Mesendoderm (in vitro differentiated cells): ENCODE measurements at regions not wholly inside any gene's neighbourhood (a gene's known extent, or its start where the extent isn't known, plus 50 kb on each side); places are given as distances from the start of the nearest gene placed in this dataset.
A peak's percentile ranks its signal among the peaks of the same experiment; 100 is the strongest.
"Not testable (repeated sequence)": the region's sequence is repeated elsewhere in the genome, so short reads cannot be mapped to it uniquely, and the experiment has no call there.

Experiments used
- DNase-seq: peaks from one replicate; pipeline ENCODE4 v3.0.0; 2013
- H2AK5ac ChIP-seq: 2 replicates; pipeline ENCODE4 v1.6.1; 2013; ENCODE audit warnings: low read length, inconsistent platforms
- H2BK120ac ChIP-seq: 2 replicates; pipeline ENCODE4 v1.6.1; 2013; ENCODE audit warnings: low read depth, mild to moderate bottlenecking, low read length, moderate library complexity, mixed read lengths
- H2BK15ac ChIP-seq: replicated peaks from 2 replicates; pipeline ENCODE4 v1.6.1; 2013; ENCODE audit warnings: low read depth, mild to moderate bottlenecking, moderate library complexity
- H2BK5ac ChIP-seq: 2 replicates; pipeline ENCODE4 v1.6.1; 2013; ENCODE audit warnings: low read length, inconsistent platforms
- H3K18ac ChIP-seq: 2 replicates; pipeline ENCODE4 v1.6.1; 2013; ENCODE audit warnings: mild to moderate bottlenecking, low read length, mixed read lengths
- H3K23ac ChIP-seq: one replicate; pipeline ENCODE4 v1.6.1; 2013; ENCODE audit warnings: low read length
- H3K27ac ChIP-seq: 2 replicates; pipeline ENCODE4 v1.5.1; 2013; ENCODE audit warnings: low read depth, mild to moderate bottlenecking, inconsistent platforms, low read length, moderate library complexity
- H3K27me3 ChIP-seq: 2 replicates; pipeline ENCODE4 v1.6.1; 2013; ENCODE audit warnings: low read length, control low read depth, mild to moderate bottlenecking, inconsistent platforms; ENCODE audit not compliant: insufficient read depth, poor library complexity
- H3K36me3 ChIP-seq: 2 replicates; pipeline ENCODE4 v1.6.1; 2013; ENCODE audit warnings: low read length, inconsistent platforms; ENCODE audit not compliant: control insufficient read depth, insufficient read depth
- H3K4ac ChIP-seq: one replicate; pipeline ENCODE4 v1.6.1; 2013; ENCODE audit warnings: low read depth, mild to moderate bottlenecking, low read length, moderate library complexity
- H3K4me1 ChIP-seq: 2 replicates; pipeline ENCODE4 v1.6.1; 2013; ENCODE audit warnings: low read depth, low read length, inconsistent platforms; ENCODE audit not compliant: control insufficient read depth
- H3K4me2 ChIP-seq: 2 replicates; pipeline ENCODE4 v1.6.1; 2013; ENCODE audit warnings: low read length
- H3K4me3 ChIP-seq: 2 replicates; pipeline ENCODE4 v1.5.1; 2013; ENCODE audit warnings: mild to moderate bottlenecking, low read length
- H3K56ac ChIP-seq: one replicate; pipeline ENCODE4 v1.6.1; 2013; ENCODE audit warnings: low read length
- H3K79me1 ChIP-seq: 2 replicates; pipeline ENCODE4 v1.6.1; 2013; ENCODE audit warnings: low read length, inconsistent platforms
- H3K79me2 ChIP-seq: 2 replicates; pipeline ENCODE4 v1.6.1; 2013; ENCODE audit warnings: mild to moderate bottlenecking, low read length; ENCODE audit not compliant: control insufficient read depth, insufficient read depth
- H3K9ac ChIP-seq: 2 replicates; pipeline ENCODE4 v1.6.1; 2013; ENCODE audit warnings: low read length, inconsistent platforms
- H4K5ac ChIP-seq: one replicate; pipeline ENCODE4 v1.6.1; 2013; ENCODE audit warnings: low read length
- H4K8ac ChIP-seq: one replicate; pipeline ENCODE4 v1.6.1; 2013; ENCODE audit warnings: low read depth, mild to moderate bottlenecking, control low read depth, low read length, moderate library complexity
- WGBS: extraction: QIAGEN DNeasy Blood & Tissue Kit; methylation state at CpG from one replicate; pipeline ENCODE4 v1.1.7; 2013; ENCODE audit warnings: low lambda C conversion rate, missing lambda C conversion rate; ENCODE audit not compliant: insufficient coverage; ENCODE audit errors: extremely low coverage; 5-methylcytosine and 5-hydroxymethylcytosine counted together

GRCh38 chrX:146921204-146921603 is 106.7 kb upstream of the CXorf51A start:
- H3K27ac ChIP-seq, result no peak overlapping the region
- no peak overlapping the region for H3K56ac ChIP-seq
- no peaks in the 10 kb centered on the region for H3K4me1 ChIP-seq
- DNase-seq, result no peak
- no peak overlapping the region for H3K4me2 ChIP-seq
- H3K27me3 ChIP-seq, result no peaks in the 10 kb centered on the region
- H3K4ac ChIP-seq, result no peak overlapping the region
- no peak overlapping the region for H4K5ac ChIP-seq
- H3K9ac ChIP-seq, result no peak overlapping the region
- H3K18ac ChIP-seq, result no peak overlapping the region
- no peaks in the 10 kb centered on the region for H3K79me2 ChIP-seq
- no peak overlapping the region for H3K4me3 ChIP-seq
- H2BK5ac ChIP-seq, result no peak overlapping the region
- H2BK15ac ChIP-seq, result no peak overlapping the region
- H2AK5ac ChIP-seq, result no peak overlapping the region
- H3K36me3 ChIP-seq, result no peaks in the 10 kb centered on the region
- no peak overlapping the region for H2BK120ac ChIP-seq
- no peaks in the 10 kb centered on the region for H3K79me1 ChIP-seq
- H3K23ac ChIP-seq, result no peak overlapping the region
- no peak overlapping the region for H4K8ac ChIP-seq

- DNase-seq, result peak; percentile 0
- H2BK15ac ChIP-seq, result no peak overlapping the region
- H3K18ac ChIP-seq, result no peak overlapping the region
- no peak overlapping the region for H4K8ac ChIP-seq
- H3K4me3 ChIP-seq, result no peak overlapping the region
- H4K5ac ChIP-seq, result no peak overlapping the region
- H3K36me3 ChIP-seq, result no peaks in the 10 kb centered on the region
- H3K56ac ChIP-seq, result no peak overlapping the region
- H3K4ac ChIP-seq, result no peak overlapping the region
- H3K79me1 ChIP-seq, result no peaks in the 10 kb centered on the region
- H3K9ac ChIP-seq, result no peak overlapping the region
- H2AK5ac ChIP-seq, result no peak overlapping the region
- H2BK5ac ChIP-seq, result no peak overlapping the region
- H2BK120ac ChIP-seq, result no peak overlapping the region
- WGBS, result no CpG with 5 or more reads among the region's 8 CpGs
- no peak overlapping the region for H3K27ac ChIP-seq
- H3K4me2 ChIP-seq, result no peak overlapping the region
- H3K23ac ChIP-seq, result no peak overlapping the region
- H3K27me3 ChIP-seq, result no peaks in the 10 kb centered on the region
- no peaks in the 10 kb centered on the region for H3K79me2 ChIP-seq
- H3K4me1 ChIP-seq, result no peaks in the 10 kb centered on the region
Observed at GRCh38 chrX:146907391-146908240, 93.1 kb upstream of the CXorf51A start.

- H3K23ac ChIP-seq, result no peak overlapping the region
- no CpG with 5 or more reads among the region's 5 CpGs for WGBS
Observed at GRCh38 chrX:146906166-146906565, 91.6 kb upstream of the CXorf51A start.

GRCh38 chrX:146887020-146887419 is 72.5 kb upstream of the CXorf51A start:
- no peak overlapping the region for H3K27ac ChIP-seq
- H3K9ac ChIP-seq, result no peak overlapping the region
- H3K23ac ChIP-seq, result no peak overlapping the region
- no peak overlapping the region for H2BK15ac ChIP-seq
- H3K4me3 ChIP-seq, result no peak overlapping the region
- no peak for DNase-seq
- H3K36me3 ChIP-seq, result no peaks in the 10 kb centered on the region
- no peak overlapping the region for H2BK120ac ChIP-seq
- H3K56ac ChIP-seq, result no peak overlapping the region
- H4K5ac ChIP-seq, result no peak overlapping the region
- H3K4me1 ChIP-seq, result no peaks in the 10 kb centered on the region
- no peaks in the 10 kb centered on the region for H3K27me3 ChIP-seq
- H3K4ac ChIP-seq, result no peak overlapping the region
- no peaks in the 10 kb centered on the region for H3K79me2 ChIP-seq
- no peak overlapping the region for H3K18ac ChIP-seq
- H2AK5ac ChIP-seq, result no peak overlapping the region
- no peak overlapping the region for H3K4me2 ChIP-seq
- H4K8ac ChIP-seq, result no peak overlapping the region
- no peak overlapping the region for H2BK5ac ChIP-seq
- no peaks in the 10 kb centered on the region for H3K79me1 ChIP-seq

More at GRCh38 chrX:146906166-146906565, 91.6 kb upstream of the CXorf51A start:
- H2BK5ac ChIP-seq, result no peak overlapping the region
- no peak overlapping the region for H4K8ac ChIP-seq
- H3K4ac ChIP-seq, result no peak overlapping the region
- no peak overlapping the region for H3K9ac ChIP-seq
- H3K79me2 ChIP-seq, result no peaks in the 10 kb centered on the region
- no peak overlapping the region for H2BK15ac ChIP-seq
- H3K56ac ChIP-seq, result no peak overlapping the region
- H3K4me2 ChIP-seq, result no peak overlapping the region
- H4K5ac ChIP-seq, result no peak overlapping the region
- H2AK5ac ChIP-seq, result no peak overlapping the region
- no peak overlapping the region for H2BK120ac ChIP-seq
- no peak overlapping the region for H3K18ac ChIP-seq
- H3K27ac ChIP-seq, result no peak overlapping the region
- no peaks in the 10 kb centered on the region for H3K27me3 ChIP-seq
- DNase-seq, result no peak
- no peaks in the 10 kb centered on the region for H3K79me1 ChIP-seq
- H3K4me1 ChIP-seq, result no peaks in the 10 kb centered on the region
- H3K4me3 ChIP-seq, result no peak overlapping the region
- H3K36me3 ChIP-seq, result no peaks in the 10 kb centered on the region

GRCh38 chrX:146881521-146881920 is 67.0 kb upstream of the CXorf51A start:
- H3K27me3 ChIP-seq, result no peaks in the 10 kb centered on the region
- WGBS, result no CpG with 5 or more reads among the region's 2 CpGs
- H4K8ac ChIP-seq, result no peak overlapping the region
- H3K56ac ChIP-seq, result no peak overlapping the region
- no peak overlapping the region for H3K23ac ChIP-seq
- no peak overlapping the region for H3K27ac ChIP-seq
- H3K9ac ChIP-seq, result no peak overlapping the region
- no peak overlapping the region for H2BK120ac ChIP-seq
- H3K4ac ChIP-seq, result no peak overlapping the region
- H3K4me2 ChIP-seq, result no peak overlapping the region
- no peaks in the 10 kb centered on the region for H3K79me2 ChIP-seq
- no peaks in the 10 kb centered on the region for H3K36me3 ChIP-seq
- no peak overlapping the region for H2BK5ac ChIP-seq
- H3K4me1 ChIP-seq, result no peaks in the 10 kb centered on the region
- H3K4me3 ChIP-seq, result no peak overlapping the region
- H3K18ac ChIP-seq, result no peak overlapping the region
- H3K79me1 ChIP-seq, result no peaks in the 10 kb centered on the region
- no peak overlapping the region for H4K5ac ChIP-seq
- H2AK5ac ChIP-seq, result no peak overlapping the region
- DNase-seq, result no peak
- no peak overlapping the region for H2BK15ac ChIP-seq

GRCh38 chrX:146866846-146867245 is 52.3 kb upstream of the CXorf51A start:
- not testable (repeated sequence) for H2BK120ac ChIP-seq, H3K27ac ChIP-seq, H2BK5ac ChIP-seq, DNase-seq, H4K8ac ChIP-seq, H3K9ac ChIP-seq, H2AK5ac ChIP-seq, H3K4ac ChIP-seq, H3K18ac ChIP-seq, H3K27me3 ChIP-seq, H3K56ac ChIP-seq, H3K4me1 ChIP-seq, H2BK15ac ChIP-seq, H4K5ac ChIP-seq, H3K79me1 ChIP-seq, H3K79me2 ChIP-seq, H3K4me2 ChIP-seq, H3K23ac ChIP-seq, H3K36me3 ChIP-seq, H3K4me3 ChIP-seq
- no CpG with 5 or more reads among the region's 27 CpGs for WGBS
